HUES48 (cell line): ENCODE measurements at regions not wholly inside any gene's neighbourhood (a gene's known extent, or its start where the extent isn't known, plus 50 kb on each side); places are given as distances from the start of the nearest gene placed in this dataset.

Experiments
- H3K27ac ChIP-seq: one replicate; pipeline ENCODE4 v1.7.0; 2013; ENCODE audit warnings: low read depth, low read length, inconsistent platforms
- H3K27me3 ChIP-seq: 2 replicates; pipeline ENCODE4 v1.6.1; 2013; ENCODE audit warnings: mild to moderate bottlenecking, low read length; ENCODE audit not compliant: control insufficient read depth, insufficient read depth
- H3K36me3 ChIP-seq: 2 replicates; pipeline ENCODE4 v1.6.1; 2013; ENCODE audit warnings: low read length; ENCODE audit not compliant: control insufficient read depth, insufficient read depth
- H3K4me1 ChIP-seq: 2 replicates; pipeline ENCODE4 v1.6.1; 2013; ENCODE audit warnings: mild to moderate bottlenecking, low read length; ENCODE audit not compliant: control insufficient read depth, insufficient read depth
- H3K4me3 ChIP-seq: 2 replicates; pipeline ENCODE4 v1.5.1; 2013; ENCODE audit warnings: mild to moderate bottlenecking, low read depth, low read length
- H3K9ac ChIP-seq: 2 replicates; pipeline ENCODE4 v1.6.1; 2013; ENCODE audit warnings: mild to moderate bottlenecking, low read depth, low read length, moderate library complexity
- H3K9me3 ChIP-seq: 2 replicates; pipeline ENCODE4 v1.6.1; 2013; ENCODE audit warnings: low read length; ENCODE audit not compliant: control insufficient read depth, insufficient read depth

GRCh38 chr18:59758106-59758505 is 60.9 kb upstream of the CCBE1 start:
- Histone ChIP-seq H3K4me1 (no peaks in the 10 kb centered on the region), H3K36me3 (no peaks in the 10 kb centered on the region), H3K27ac (no peak overlapping the region), H3K9ac (no peak overlapping the region), H3K27me3 (no peaks in the 10 kb centered on the region), H3K4me3 (no peak overlapping the region), H3K9me3 (no peaks in the 10 kb centered on the region)

- Histone ChIP-seq H3K4me3 (no peak overlapping the region), H3K9ac (no peak overlapping the region), H3K27ac (no peak overlapping the region), H3K27me3 (no peaks in the 10 kb centered on the region), H3K9me3 (no peaks in the 10 kb centered on the region), H3K36me3 (no peaks in the 10 kb centered on the region), H3K4me1 (no peaks in the 10 kb centered on the region)
Observed at GRCh38 chr18:59752666-59753065, 55.4 kb upstream of the CCBE1 start.

DNA sequence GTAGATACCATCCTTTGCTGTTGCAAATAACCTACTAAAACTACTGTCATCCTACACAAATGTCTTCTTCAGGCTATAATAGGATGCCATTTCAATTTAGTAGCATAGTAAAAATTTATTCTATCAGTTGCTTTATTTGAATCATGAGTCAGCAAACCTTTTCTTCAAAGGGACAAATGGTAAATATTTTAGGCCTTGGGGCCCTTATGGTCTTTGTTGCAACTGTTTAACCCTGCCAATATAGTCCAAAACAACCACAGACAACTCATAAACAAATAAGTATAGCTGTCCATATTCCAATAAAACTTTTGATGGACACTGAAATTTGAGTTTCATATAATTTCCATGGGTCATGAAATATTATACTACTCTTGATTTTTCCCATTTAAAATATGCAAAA is 54.0 kb upstream of the CCBE1 start:
- no peaks in the 10 kb centered on the region for H3K9me3 ChIP-seq
- no peak overlapping the region for H3K27ac ChIP-seq
- H3K9ac ChIP-seq, result no peak overlapping the region
- H3K27me3 ChIP-seq, result no peaks in the 10 kb centered on the region
- H3K4me3 ChIP-seq, result no peak overlapping the region
- no peaks in the 10 kb centered on the region for H3K36me3 ChIP-seq
- no peaks in the 10 kb centered on the region for H3K4me1 ChIP-seq

DNA sequence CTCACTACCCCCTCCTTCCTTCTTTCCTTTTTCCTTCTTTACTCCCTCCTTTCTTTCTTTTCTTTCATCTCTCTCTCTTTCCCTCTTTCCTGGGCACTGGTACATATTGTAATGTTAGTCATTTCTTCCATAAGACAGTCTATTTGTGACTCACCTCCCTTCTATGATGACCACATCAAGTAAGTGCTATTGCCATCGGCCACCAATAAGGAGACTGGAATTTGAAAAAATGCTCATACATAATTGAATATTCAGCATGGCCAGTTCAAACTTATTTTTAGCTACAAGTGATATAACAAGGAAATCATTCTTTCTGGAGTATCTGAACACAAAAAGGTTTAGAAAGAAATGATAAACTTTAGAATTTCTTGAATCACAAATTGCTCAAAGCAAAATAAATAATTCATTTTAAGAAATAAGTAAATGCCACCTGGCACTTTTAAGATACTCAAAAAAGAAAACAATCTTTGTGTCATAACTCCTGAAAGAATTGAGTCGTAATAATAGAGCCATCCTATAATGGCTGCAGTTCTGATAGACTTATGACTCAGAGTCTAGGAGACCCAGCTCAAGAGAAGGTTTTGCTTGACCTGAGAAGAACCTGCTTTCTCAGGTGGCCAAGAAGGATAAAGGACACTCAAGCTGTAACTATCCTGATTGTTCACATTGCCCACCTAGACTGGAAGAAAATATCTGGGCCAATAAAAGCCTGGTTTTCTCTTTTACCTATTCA is 51.6 kb upstream of the CCBE1 start:
- H3K9ac ChIP-seq, result no peak overlapping the region
- H3K9me3 ChIP-seq, result no peaks in the 10 kb centered on the region
- no peaks in the 10 kb centered on the region for H3K4me1 ChIP-seq
- H3K27me3 ChIP-seq, result no peaks in the 10 kb centered on the region
- no peak overlapping the region for H3K27ac ChIP-seq
- H3K36me3 ChIP-seq, result no peaks in the 10 kb centered on the region
- no peak overlapping the region for H3K4me3 ChIP-seq
